ENCODE measurements at regions not wholly inside any gene's neighbourhood (a gene's known extent, or its start where the extent isn't known, plus 50 kb on each side); places are given as distances from the start of the nearest gene placed in this dataset.

DNA sequence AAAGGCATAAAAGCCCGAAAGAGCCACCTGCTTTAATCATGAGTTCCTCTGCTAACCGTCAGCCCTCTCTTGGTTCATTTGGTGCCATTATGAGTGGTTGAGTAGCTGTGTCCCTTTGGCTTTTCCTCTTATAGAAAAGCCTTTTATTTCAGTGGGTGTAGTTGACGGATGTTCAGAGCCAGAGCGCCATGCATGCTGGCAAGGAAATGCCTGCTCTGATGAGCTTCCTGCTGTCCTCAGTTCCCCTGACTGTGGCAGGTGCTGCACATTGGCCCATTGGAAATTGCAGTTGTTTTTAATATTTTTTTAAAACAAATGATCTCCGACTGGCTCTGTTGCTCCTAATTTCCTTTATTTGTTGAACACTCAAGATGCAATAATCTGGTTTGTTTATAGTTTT is 77.3 kb upstream of the LIMCH1 start:
- H3K27ac ChIP-seq (ENCODE audit: low read depth, low read length): no peak overlapping the region
- H3K9ac ChIP-seq (ENCODE audit: low read length): no peak overlapping the region
- H3K4me3 ChIP-seq (ENCODE audit: low read length): no peak overlapping the region
- no peaks in the 10 kb centered on the region for H3K27me3 ChIP-seq (ENCODE audit: control insufficient read depth, insufficient read depth, low read length)
- H3K36me3 ChIP-seq (ENCODE audit: control insufficient read depth, insufficient read depth, low read length): no peaks in the 10 kb centered on the region
- no peaks in the 10 kb centered on the region for H3K4me1 ChIP-seq (ENCODE audit: control insufficient read depth, insufficient read depth, low read length)

DNA sequence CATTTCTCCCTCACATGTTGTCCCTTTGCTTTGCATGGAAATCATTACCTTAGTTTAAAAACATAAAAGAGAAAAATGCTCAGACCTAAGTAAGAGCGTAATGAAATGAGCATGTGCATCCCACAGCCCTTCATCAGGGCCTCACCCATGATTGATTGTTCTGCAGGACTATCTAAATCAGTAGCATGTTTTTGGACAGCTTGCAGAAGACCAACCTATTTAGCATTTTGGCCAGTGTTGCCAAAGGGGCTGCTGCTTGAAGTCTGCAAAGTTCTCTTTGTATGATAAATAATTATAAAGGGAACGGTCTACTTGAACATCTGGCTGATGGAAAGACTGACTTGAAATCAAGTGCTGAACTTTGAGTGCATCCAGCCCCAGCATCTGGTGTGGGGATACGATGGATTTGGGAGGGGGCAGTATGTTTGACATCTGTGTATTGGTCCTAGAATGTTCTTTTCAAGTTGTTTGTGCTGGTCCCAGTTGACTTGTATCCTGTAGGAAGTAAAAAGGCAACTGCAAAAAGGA is 76.1 kb upstream of the LIMCH1 start:
- H3K4me1 ChIP-seq (ENCODE audit: control insufficient read depth, insufficient read depth, low read length): no peaks in the 10 kb centered on the region
- no peaks in the 10 kb centered on the region for H3K27me3 ChIP-seq (ENCODE audit: control insufficient read depth, insufficient read depth, low read length)
- no peak overlapping the region for H3K9ac ChIP-seq (ENCODE audit: low read length)
- H3K27ac ChIP-seq (ENCODE audit: low read depth, low read length): no peak overlapping the region
- H3K36me3 ChIP-seq (ENCODE audit: control insufficient read depth, insufficient read depth, low read length): no peaks in the 10 kb centered on the region
- H3K4me3 ChIP-seq (ENCODE audit: low read length): no peak overlapping the region

DNA sequence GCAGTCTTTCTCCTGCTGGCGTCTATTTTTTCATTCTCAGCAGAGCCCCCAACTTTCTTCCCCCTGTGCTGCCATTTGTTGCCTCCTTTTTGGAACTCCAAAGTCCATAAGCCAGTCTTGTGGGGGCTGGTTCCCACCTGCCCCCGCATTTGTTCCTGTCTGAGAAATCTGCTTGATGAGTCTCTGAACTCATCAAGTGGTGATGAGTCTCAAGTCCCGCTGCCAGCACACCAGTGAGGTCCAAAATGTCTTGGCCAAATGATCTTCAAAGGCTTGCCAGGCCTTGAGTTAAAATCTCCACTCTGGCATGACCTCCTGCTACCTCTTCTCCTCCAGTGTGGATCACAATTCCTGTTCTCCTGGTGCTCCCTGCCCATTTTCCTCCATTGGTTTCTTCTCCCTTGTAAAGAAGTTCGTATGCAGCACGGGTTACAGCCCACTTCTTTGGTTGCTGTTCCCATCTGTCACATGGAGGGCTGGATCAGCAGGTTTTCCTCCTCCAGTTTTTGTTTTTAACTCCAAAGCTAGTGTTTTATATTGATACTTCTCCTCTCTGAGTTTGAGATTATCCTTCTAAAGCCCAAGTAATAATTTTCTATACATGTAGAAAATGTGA is 72.7 kb upstream of the LIMCH1 start:
- no peaks in the 10 kb centered on the region for H3K4me1 ChIP-seq (ENCODE audit: control insufficient read depth, insufficient read depth, low read length)
- H3K4me3 ChIP-seq (ENCODE audit: low read length): no peak overlapping the region
- no peak overlapping the region for H3K9ac ChIP-seq (ENCODE audit: low read length)
- no peak overlapping the region for H3K27ac ChIP-seq (ENCODE audit: low read depth, low read length)
- H3K36me3 ChIP-seq (ENCODE audit: control insufficient read depth, insufficient read depth, low read length): no peaks in the 10 kb centered on the region
- H3K27me3 ChIP-seq (ENCODE audit: control insufficient read depth, insufficient read depth, low read length): no peaks in the 10 kb centered on the region

DNA sequence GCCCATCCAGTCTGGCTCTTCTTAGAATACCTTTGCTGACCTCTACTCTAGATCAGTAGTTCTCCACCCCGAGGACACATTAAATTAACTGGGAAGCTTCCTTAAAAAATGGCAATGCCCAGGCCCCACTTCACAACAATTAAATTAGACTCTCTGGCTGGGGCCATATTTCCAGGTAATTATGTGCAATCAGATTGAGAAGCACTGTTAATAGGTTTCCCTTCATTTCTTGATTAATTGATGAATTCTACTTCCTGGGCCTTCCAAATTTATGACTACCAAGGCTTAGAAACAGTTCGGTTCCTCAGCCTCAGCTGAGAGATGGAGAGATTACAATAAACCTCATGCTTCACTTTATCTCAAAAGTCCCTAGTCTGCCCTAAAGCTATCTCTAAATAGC is 71.7 kb upstream of the LIMCH1 start:
- no peaks in the 10 kb centered on the region for H3K4me1 ChIP-seq (ENCODE audit: control insufficient read depth, insufficient read depth, low read length)

DNA sequence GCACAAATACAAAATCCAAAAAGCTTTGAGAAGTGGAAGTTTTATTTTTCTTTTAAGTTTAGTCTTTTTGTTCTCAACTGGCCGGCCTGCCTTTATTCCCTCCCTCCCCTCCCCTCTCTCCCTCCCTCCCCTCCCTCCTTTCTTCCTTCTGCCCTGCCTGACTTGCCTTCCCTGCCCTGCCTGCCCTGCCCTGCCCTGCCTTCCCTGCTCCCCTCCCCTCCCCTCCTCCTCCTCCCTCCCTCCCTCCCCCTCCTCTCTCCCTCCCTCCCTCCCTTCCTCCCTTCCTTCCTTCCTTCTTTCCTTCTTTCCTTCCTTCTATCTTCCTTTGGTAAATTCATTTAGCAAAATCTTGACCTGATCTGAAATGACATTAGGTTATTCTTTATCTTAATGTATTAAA is 69.8 kb upstream of the LIMCH1 start:
- Histone ChIP-seq H3K4me3 (ENCODE audit: low read length) (no peak overlapping the region), H3K9ac (ENCODE audit: low read length) (no peak overlapping the region), H3K27ac (ENCODE audit: low read depth, low read length) (no peak overlapping the region), H3K36me3 (ENCODE audit: control insufficient read depth, insufficient read depth, low read length) (no peaks in the 10 kb centered on the region), H3K4me1 (ENCODE audit: control insufficient read depth, insufficient read depth, low read length) (no peaks in the 10 kb centered on the region), H3K27me3 (ENCODE audit: control insufficient read depth, insufficient read depth, low read length) (no peaks in the 10 kb centered on the region)

More for the DNA sequence above, 71.7 kb upstream of the LIMCH1 start:
- Histone ChIP-seq H3K36me3 (ENCODE audit: control insufficient read depth, insufficient read depth, low read length) (no peaks in the 10 kb centered on the region), H3K27me3 (ENCODE audit: control insufficient read depth, insufficient read depth, low read length) (no peaks in the 10 kb centered on the region), H3K4me3 (ENCODE audit: low read length) (no peak overlapping the region), H3K27ac (ENCODE audit: low read depth, low read length) (no peak overlapping the region), H3K9ac (ENCODE audit: low read length) (no peak overlapping the region)

DNA sequence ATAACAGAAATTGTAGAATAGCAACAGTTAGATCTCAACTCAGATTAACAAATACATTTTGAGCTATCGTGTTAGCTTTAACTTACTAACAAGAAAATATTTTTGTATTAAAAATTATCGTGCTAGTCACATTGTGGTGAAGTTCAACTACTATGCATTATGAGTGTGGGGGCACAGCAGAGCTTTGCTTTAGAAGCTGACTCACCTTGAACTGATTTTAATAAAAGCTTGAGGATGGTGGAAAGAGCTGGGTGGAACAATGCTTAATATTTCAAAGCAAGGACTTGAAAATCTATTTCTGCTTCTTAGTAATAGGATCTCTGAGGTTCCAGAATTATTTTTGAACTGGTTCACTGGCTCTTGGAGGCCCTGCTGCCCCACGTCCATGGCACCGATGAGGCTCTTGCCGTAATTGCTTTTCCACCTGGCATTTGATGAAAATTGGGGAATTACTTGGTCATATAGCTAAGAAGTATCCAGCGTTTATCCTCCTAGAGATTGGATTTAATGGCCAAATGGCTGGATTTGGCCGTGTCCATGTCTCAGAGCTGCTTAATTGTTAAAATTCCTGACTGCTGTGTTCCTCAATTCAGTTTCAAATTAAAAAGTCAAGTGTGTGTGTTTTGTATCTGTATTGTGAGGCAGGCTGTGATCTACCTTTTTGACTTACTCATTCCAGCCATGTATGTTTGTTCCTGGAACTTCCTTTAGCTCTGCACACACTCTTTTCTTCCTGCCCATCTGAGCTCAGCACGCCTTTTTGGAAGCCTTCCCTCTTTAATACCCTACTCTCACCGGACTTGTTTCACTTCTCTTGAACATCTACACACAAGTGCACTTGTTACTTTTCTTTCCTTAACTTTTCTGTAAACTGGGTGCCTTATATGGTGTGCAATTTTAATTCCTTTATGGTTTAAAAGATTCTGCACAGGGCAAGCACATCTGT is 66.6 kb upstream of the LIMCH1 start:
- H3K9ac ChIP-seq (ENCODE audit: low read length): no peak overlapping the region
- H3K27me3 ChIP-seq (ENCODE audit: control insufficient read depth, insufficient read depth, low read length): no peaks in the 10 kb centered on the region
- no peak overlapping the region for H3K27ac ChIP-seq (ENCODE audit: low read depth, low read length)
- H3K4me1 ChIP-seq (ENCODE audit: control insufficient read depth, insufficient read depth, low read length): no peaks in the 10 kb centered on the region
- no peaks in the 10 kb centered on the region for H3K36me3 ChIP-seq (ENCODE audit: control insufficient read depth, insufficient read depth, low read length)
- no peak overlapping the region for H3K4me3 ChIP-seq (ENCODE audit: low read length)

DNA sequence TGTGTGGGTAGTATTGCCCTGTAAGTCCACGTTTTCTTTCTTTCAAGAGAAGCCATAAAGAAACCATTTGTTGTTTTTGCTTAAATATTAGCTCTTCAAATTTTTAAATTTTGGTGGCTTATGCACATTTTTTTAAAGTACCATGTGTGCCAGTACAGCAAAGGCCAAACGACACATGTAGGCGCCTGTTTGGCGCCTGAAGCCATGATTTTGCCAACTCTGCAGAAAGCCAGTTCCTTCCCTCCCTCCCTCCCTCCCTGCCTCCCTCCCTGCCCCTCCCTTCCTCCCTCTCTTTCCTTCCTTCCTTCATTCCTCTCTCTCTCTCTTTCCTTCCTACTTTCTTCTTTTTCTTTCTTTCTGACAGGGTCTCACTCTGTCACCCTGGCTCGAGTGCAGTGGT is 65.9 kb upstream of the LIMCH1 start:
- Histone ChIP-seq H3K4me3 (ENCODE audit: low read length) (no peak overlapping the region), H3K4me1 (ENCODE audit: control insufficient read depth, insufficient read depth, low read length) (no peaks in the 10 kb centered on the region), H3K36me3 (ENCODE audit: control insufficient read depth, insufficient read depth, low read length) (no peaks in the 10 kb centered on the region)

DNA sequence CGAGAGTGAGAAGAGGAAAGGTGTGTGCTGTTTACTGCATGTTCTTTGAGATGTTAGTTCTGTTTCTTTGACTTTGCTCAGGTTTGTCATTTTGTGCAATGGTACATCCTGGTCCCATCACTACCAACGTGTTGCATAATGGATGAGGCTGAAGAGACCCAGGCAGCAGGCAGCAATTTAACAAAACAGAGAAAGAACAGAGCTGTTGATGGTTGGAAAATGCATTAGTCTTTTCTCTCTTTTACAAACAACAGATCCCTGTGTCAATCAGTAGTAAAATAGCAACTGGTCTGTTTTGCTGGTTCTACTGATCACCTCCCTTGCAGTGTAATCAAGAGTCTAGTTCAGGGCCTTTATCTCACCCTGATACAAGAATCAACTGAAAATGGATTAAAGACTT is 64.8 kb upstream of the LIMCH1 start:
- H3K27ac ChIP-seq (ENCODE audit: low read depth, low read length): no peak overlapping the region
- H3K4me3 ChIP-seq (ENCODE audit: low read length): no peak overlapping the region
- no peaks in the 10 kb centered on the region for H3K27me3 ChIP-seq (ENCODE audit: control insufficient read depth, insufficient read depth, low read length)
- H3K9ac ChIP-seq (ENCODE audit: low read length): no peak overlapping the region
- no peaks in the 10 kb centered on the region for H3K36me3 ChIP-seq (ENCODE audit: control insufficient read depth, insufficient read depth, low read length)
- H3K4me1 ChIP-seq (ENCODE audit: control insufficient read depth, insufficient read depth, low read length): no peaks in the 10 kb centered on the region

More for the DNA sequence above, 65.9 kb upstream of the LIMCH1 start:
- Histone ChIP-seq H3K27ac (ENCODE audit: low read depth, low read length) (no peak overlapping the region), H3K9ac (ENCODE audit: low read length) (no peak overlapping the region), H3K27me3 (ENCODE audit: control insufficient read depth, insufficient read depth, low read length) (no peaks in the 10 kb centered on the region)

DNA sequence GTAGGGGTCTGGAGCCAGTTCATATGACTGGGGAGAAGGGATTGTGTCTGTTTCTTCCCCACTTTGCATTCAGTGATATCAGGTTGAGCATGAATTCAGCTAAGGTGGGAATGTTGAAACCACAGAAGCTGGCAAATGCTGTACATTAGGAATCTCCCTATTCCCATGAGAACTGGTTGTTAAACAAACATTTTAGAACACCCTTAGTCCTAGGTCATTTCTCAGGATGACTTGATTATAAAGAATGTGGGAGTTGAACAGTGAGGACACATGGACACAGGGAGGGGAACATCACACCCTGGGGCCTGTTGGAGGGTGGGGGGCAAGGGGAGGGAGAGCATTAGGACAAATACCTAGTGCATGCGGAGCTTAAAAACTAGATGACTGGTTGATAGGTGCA is 62.6 kb upstream of the LIMCH1 start:
- Histone ChIP-seq H3K9ac (ENCODE audit: low read length) (no peak overlapping the region), H3K36me3 (ENCODE audit: control insufficient read depth, insufficient read depth, low read length) (no peaks in the 10 kb centered on the region), H3K27me3 (ENCODE audit: control insufficient read depth, insufficient read depth, low read length) (no peaks in the 10 kb centered on the region), H3K27ac (ENCODE audit: low read depth, low read length) (no peak overlapping the region), H3K4me3 (ENCODE audit: low read length) (no peak overlapping the region), H3K4me1 (ENCODE audit: control insufficient read depth, insufficient read depth, low read length) (no peaks in the 10 kb centered on the region)

DNA sequence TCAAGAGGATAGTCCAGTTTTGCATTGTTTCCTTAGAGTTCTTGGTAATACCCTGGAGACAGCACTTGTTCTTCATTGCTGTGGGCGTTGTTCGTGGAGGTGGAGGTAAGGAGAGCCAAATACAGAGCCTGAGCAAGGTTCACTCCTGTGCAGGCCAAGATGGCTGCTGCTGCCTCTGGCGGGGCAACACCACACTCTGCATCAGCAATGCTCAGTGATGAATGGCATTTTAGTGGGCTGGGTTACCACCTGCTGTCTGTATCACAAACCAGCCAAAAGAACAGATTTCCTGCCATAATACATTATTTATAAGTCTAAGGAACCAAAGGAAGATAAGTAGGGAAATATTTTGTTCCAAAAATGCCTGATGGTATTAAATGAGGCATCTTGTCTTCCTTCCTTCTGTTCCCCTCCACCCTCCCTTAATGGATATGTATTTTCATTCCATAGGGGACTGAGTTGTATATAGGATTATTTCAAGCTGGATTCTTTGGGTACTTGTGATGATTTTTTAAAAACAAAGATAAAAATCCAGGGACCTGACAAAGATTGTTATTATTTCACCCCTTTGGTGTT is 61.6 kb upstream of the LIMCH1 start:
- Histone ChIP-seq H3K27ac (ENCODE audit: low read depth, low read length) (no peak overlapping the region), H3K36me3 (ENCODE audit: control insufficient read depth, insufficient read depth, low read length) (no peaks in the 10 kb centered on the region), H3K9ac (ENCODE audit: low read length) (no peak overlapping the region), H3K4me1 (ENCODE audit: control insufficient read depth, insufficient read depth, low read length) (no peaks in the 10 kb centered on the region), H3K27me3 (ENCODE audit: control insufficient read depth, insufficient read depth, low read length) (no peaks in the 10 kb centered on the region), H3K4me3 (ENCODE audit: low read length) (no peak overlapping the region)

DNA sequence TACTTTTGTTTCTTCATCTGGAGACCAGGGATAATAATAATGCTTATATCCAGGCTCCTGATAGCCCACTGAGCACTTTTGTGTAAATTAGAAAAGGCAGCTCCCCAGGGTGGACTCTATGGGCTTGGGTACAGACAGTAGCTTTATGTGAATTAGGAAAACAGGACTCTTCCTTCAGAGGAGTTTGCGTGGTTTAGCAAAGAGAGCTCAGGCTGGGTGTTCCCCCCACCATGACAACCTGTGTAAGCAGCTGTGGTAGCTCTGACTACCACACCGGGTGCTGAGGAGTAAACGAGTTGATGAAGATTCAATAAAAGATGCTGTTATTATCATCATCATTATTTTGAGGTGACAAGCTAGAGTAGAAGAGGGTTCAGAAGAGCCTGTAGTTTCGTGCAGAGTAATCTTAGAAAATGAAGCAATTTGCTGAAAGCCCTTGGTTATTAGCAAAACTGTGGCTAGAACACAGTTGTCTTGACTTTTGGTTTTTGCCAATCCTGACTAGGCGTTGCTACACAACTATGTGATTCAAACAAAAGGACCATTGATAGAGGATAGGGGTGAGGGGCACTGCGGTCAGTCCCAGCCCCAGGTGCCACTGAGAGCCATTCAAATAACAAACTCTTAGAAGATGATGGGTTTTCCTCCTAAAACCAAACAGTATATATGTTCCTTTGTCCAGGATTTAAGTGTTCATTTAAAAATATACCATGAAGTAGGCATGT is 60.6 kb upstream of the LIMCH1 start:
- H3K36me3 ChIP-seq (ENCODE audit: control insufficient read depth, insufficient read depth, low read length): no peaks in the 10 kb centered on the region
- H3K4me3 ChIP-seq (ENCODE audit: low read length): no peak overlapping the region
- no peaks in the 10 kb centered on the region for H3K27me3 ChIP-seq (ENCODE audit: control insufficient read depth, insufficient read depth, low read length)
- no peak overlapping the region for H3K27ac ChIP-seq (ENCODE audit: low read depth, low read length)
- no peak overlapping the region for H3K9ac ChIP-seq (ENCODE audit: low read length)
- H3K4me1 ChIP-seq (ENCODE audit: control insufficient read depth, insufficient read depth, low read length): no peaks in the 10 kb centered on the region

DNA sequence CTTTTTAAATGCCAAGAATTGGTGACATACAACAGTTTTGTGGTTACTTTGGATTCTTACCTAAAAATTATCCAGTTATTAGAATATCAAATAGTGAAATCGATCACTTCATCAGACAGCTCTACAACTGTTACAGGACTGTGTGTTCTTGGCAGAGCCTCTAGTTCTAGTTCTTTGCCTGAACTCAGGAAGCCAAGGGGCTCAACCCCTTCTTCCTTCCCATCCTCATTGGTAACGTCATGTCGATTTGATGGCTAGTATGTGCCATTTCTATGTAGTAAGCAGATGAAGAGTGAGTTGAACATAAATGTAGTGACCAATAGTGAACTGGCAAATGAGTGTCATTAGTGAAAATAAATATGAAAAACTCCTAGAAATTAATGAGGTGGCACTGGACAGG is 59.4 kb upstream of the LIMCH1 start:
- Histone ChIP-seq H3K36me3 (ENCODE audit: control insufficient read depth, insufficient read depth, low read length) (no peaks in the 10 kb centered on the region), H3K4me3 (ENCODE audit: low read length) (no peak overlapping the region), H3K9ac (ENCODE audit: low read length) (no peak overlapping the region), H3K27me3 (ENCODE audit: control insufficient read depth, insufficient read depth, low read length) (no peaks in the 10 kb centered on the region), H3K4me1 (ENCODE audit: control insufficient read depth, insufficient read depth, low read length) (no peaks in the 10 kb centered on the region), H3K27ac (ENCODE audit: low read depth, low read length) (no peak overlapping the region)
